Trophoblast cell (in vitro differentiated cells and primary cell): ENCODE measurements at regions not wholly inside any gene's neighbourhood (a gene's known extent, or its start where the extent isn't known, plus 50 kb on each side); places are given as distances from the start of the nearest gene placed in this dataset.

Experiments used
- DNase-seq, 2 donors: peaks; one replicate each; pipeline ENCODE4 v3.0.0-alpha.2; 2016
- H2AFZ ChIP-seq: 2 replicates; pipeline ENCODE4 v1.6.1; 2013; ENCODE audit warnings: low read length, moderate library complexity, mild to moderate bottlenecking; ENCODE audit not compliant: insufficient read depth, poor library complexity
- H2AK5ac ChIP-seq: 2 replicates; pipeline ENCODE4 v1.6.1; 2013; ENCODE audit warnings: mild to moderate bottlenecking, low read length
- H2BK120ac ChIP-seq: 2 replicates; pipeline ENCODE4 v1.6.1; 2013; ENCODE audit warnings: low read length, mild to moderate bottlenecking, moderate library complexity; ENCODE audit not compliant: insufficient read depth, poor library complexity
- H2BK12ac ChIP-seq: 2 replicates; pipeline ENCODE4 v1.6.1; 2013; ENCODE audit warnings: mild to moderate bottlenecking, low read length, moderate library complexity
- H2BK5ac ChIP-seq: 2 replicates; pipeline ENCODE4 v1.6.1; 2013; ENCODE audit warnings: low read length, low read depth, moderate library complexity, mild to moderate bottlenecking; ENCODE audit not compliant: poor library complexity
- H3K14ac ChIP-seq: 2 replicates; pipeline ENCODE4 v1.6.1; 2013; ENCODE audit warnings: mild to moderate bottlenecking, low read length
- H3K18ac ChIP-seq: 2 replicates; pipeline ENCODE4 v1.6.1; 2013; ENCODE audit warnings: mild to moderate bottlenecking, low read length
- H3K23ac ChIP-seq: 2 replicates; pipeline ENCODE4 v1.6.1; 2013; ENCODE audit warnings: low read length
- H3K27ac ChIP-seq: 2 replicates; pipeline ENCODE4 v1.5.1; 2013; ENCODE audit warnings: low read depth, mild to moderate bottlenecking, inconsistent platforms, low read length, moderate library complexity
- H3K27me3 ChIP-seq: 2 replicates; pipeline ENCODE4 v1.6.1; 2013; ENCODE audit warnings: inconsistent platforms, mild to moderate bottlenecking, low read length, moderate library complexity; ENCODE audit not compliant: insufficient read depth
- H3K36me3 ChIP-seq, 2 experiments: 1 replicate in 1 of 2; 2 replicates in 1 of 2; pipeline ENCODE4 v1.6.1; 2013; ENCODE audit warnings: low read length in 2 of 2, mild to moderate bottlenecking in 2 of 2, moderate library complexity in 1 of 2; ENCODE audit not compliant: insufficient read depth in 2 of 2, control insufficient read depth in 1 of 2
- H3K4ac ChIP-seq: 2 replicates; pipeline ENCODE4 v1.6.1; 2013; ENCODE audit warnings: low read depth, mild to moderate bottlenecking, low read length, moderate library complexity
- H3K4me1 ChIP-seq, 2 experiments: 1 replicate in 1 of 2; 2 replicates in 1 of 2; pipeline ENCODE4 v1.6.1; 2013; ENCODE audit warnings: low read length in 2 of 2, mild to moderate bottlenecking in 2 of 2, moderate library complexity in 1 of 2; ENCODE audit not compliant: insufficient read depth in 2 of 2, control insufficient read depth in 1 of 2
- H3K4me2 ChIP-seq: 2 replicates; pipeline ENCODE4 v1.6.1; 2013; ENCODE audit warnings: inconsistent platforms, mild to moderate bottlenecking, low read length, moderate library complexity
- H3K4me3 ChIP-seq: 2 replicates; pipeline ENCODE4 v1.5.1; 2013; ENCODE audit warnings: mild to moderate bottlenecking, low read depth, low read length, inconsistent platforms
- H3K79me1 ChIP-seq: one replicate; pipeline ENCODE4 v1.6.1; 2013; ENCODE audit warnings: low read length
- H3K79me2 ChIP-seq: 2 replicates; pipeline ENCODE4 v1.6.1; 2013; ENCODE audit warnings: low read length, mild to moderate bottlenecking; ENCODE audit not compliant: control insufficient read depth, insufficient read depth, poor library complexity
- H3K9ac ChIP-seq: 2 replicates; pipeline ENCODE4 v1.6.1; 2013; ENCODE audit warnings: mild to moderate bottlenecking, low read length
- H3K9me3 ChIP-seq: 2 replicates; pipeline ENCODE4 v1.6.1; 2013; ENCODE audit warnings: low read depth, mild to moderate bottlenecking, control low read depth, inconsistent platforms, low read length; ENCODE audit not compliant: insufficient read depth
- H4K12ac ChIP-seq: 2 replicates; pipeline ENCODE4 v1.6.1; 2013; ENCODE audit warnings: low read depth, mild to moderate bottlenecking, low read length, moderate library complexity
- H4K8ac ChIP-seq: 2 replicates; pipeline ENCODE4 v1.6.1; 2013; ENCODE audit warnings: low read depth, mild to moderate bottlenecking, low read length, moderate library complexity
- H4K91ac ChIP-seq: one replicate; pipeline ENCODE4 v1.6.1; 2013; ENCODE audit warnings: low read depth, mild to moderate bottlenecking, low read length, moderate library complexity
- WGBS: extraction: QIAGEN DNeasy Blood & Tissue Kit; methylation state at CpG from one replicate; pipeline ENCODE4 v1.1.7; 2013; ENCODE audit warnings: missing lambda C conversion rate; ENCODE audit not compliant: insufficient read length, insufficient coverage; ENCODE audit errors: extremely low coverage; 5-methylcytosine and 5-hydroxymethylcytosine counted together

- Histone ChIP-seq H3K4me1 (no peaks in the 10 kb centered on the region), H3K4ac (no peak overlapping the region), H3K23ac (no peak overlapping the region), H3K9ac (no peak overlapping the region), H2AK5ac (no peak overlapping the region), H3K4me2 (no peak overlapping the region), H3K4me3 (no peak overlapping the region), H3K18ac (no peak overlapping the region), H4K12ac (no peak overlapping the region), H2BK5ac (no peak overlapping the region), H3K36me3 (no peaks in the 10 kb centered on the region), H2BK12ac (no peak overlapping the region), H2AFZ (no peak overlapping the region), H4K91ac (no peak overlapping the region), H3K9me3 (peaks cover 2% of the 10 kb centered on the region), H3K27me3 (no peaks in the 10 kb centered on the region), H3K79me2 (no peaks in the 10 kb centered on the region), H4K8ac (no peak overlapping the region), H3K79me1 (no peaks in the 10 kb centered on the region), H3K14ac (no peak overlapping the region), H3K27ac (no peak overlapping the region), H2BK120ac (no peak overlapping the region)
- no peak for DNase-seq
- no CpG with 5 or more reads among the region's 1 CpG for WGBS
Measured at GRCh38 chr20:24727795-24728194, 221.3 kb upstream of the CST7 start.

GRCh38 chr20:24729896-24730605 lies 219.0 kb upstream of the CST7 start:
- Histone ChIP-seq H3K9ac (no peak overlapping the region), H2BK120ac (no peak overlapping the region), H2BK5ac (no peak overlapping the region), H3K36me3 (no peaks in the 10 kb centered on the region), H3K79me2 (no peaks in the 10 kb centered on the region), H3K27ac (no peak overlapping the region), H4K91ac (no peak overlapping the region), H3K23ac (no peak overlapping the region), H2AK5ac (no peak overlapping the region), H3K18ac (no peak overlapping the region), H3K4me3 (no peak overlapping the region), H3K4me2 (no peak overlapping the region), H3K9me3 (peaks cover 5% of the 10 kb centered on the region), H4K8ac (no peak overlapping the region), H3K14ac (no peak overlapping the region), H3K4ac (no peak overlapping the region), H3K27me3 (no peaks in the 10 kb centered on the region), H4K12ac (no peak overlapping the region), H3K79me1 (no peaks in the 10 kb centered on the region), H3K4me1 (no peaks in the 10 kb centered on the region), H2AFZ (no peak overlapping the region), H2BK12ac (no peak overlapping the region)
- no peak for DNase-seq
- WGBS = no CpG with 5 or more reads among the region's 17 CpGs

- no peaks in the 10 kb centered on the region for H3K79me2 ChIP-seq
- H3K9me3 ChIP-seq = peaks cover 5% of the 10 kb centered on the region
- H3K18ac ChIP-seq = no peak overlapping the region
- no peaks in the 10 kb centered on the region for H3K4me1 ChIP-seq
- H2BK120ac ChIP-seq = no peak overlapping the region
- H2AK5ac ChIP-seq = no peak overlapping the region
- H3K4me3 ChIP-seq = no peak overlapping the region
- no peak overlapping the region for H3K4me2 ChIP-seq
- no peak overlapping the region for H3K27ac ChIP-seq
- no peak for DNase-seq
- no peak overlapping the region for H4K91ac ChIP-seq
- no peaks in the 10 kb centered on the region for H3K36me3 ChIP-seq
- H3K14ac ChIP-seq = no peak overlapping the region
- no peak overlapping the region for H3K9ac ChIP-seq
- H2BK5ac ChIP-seq = no peak overlapping the region
- no peaks in the 10 kb centered on the region for H3K27me3 ChIP-seq
- H2BK12ac ChIP-seq = no peak overlapping the region
- H3K79me1 ChIP-seq = no peaks in the 10 kb centered on the region
- no peak overlapping the region for H3K4ac ChIP-seq
- H3K23ac ChIP-seq = no peak overlapping the region
- no peak overlapping the region for H4K8ac ChIP-seq
- no peak overlapping the region for H4K12ac ChIP-seq
- no peak overlapping the region for H2AFZ ChIP-seq
- WGBS = no CpG with 5 or more reads among the region's 10 CpGs
Measured at GRCh38 chr20:24730750-24731149, 218.3 kb upstream of the CST7 start.

GRCh38 chr20:24731312-24731711 lies 217.8 kb upstream of the CST7 start:
- H3K14ac ChIP-seq = no peak overlapping the region
- H3K27me3 ChIP-seq = no peaks in the 10 kb centered on the region
- no peak overlapping the region for H3K18ac ChIP-seq
- no peaks in the 10 kb centered on the region for H3K36me3 ChIP-seq
- H3K23ac ChIP-seq = no peak overlapping the region
- DNase-seq = no peak
- H2AFZ ChIP-seq = no peak overlapping the region
- no peak overlapping the region for H4K8ac ChIP-seq
- whole genome bisulfite sequencing = no CpG with 5 or more reads among the region's 10 CpGs
- no peaks in the 10 kb centered on the region for H3K4me1 ChIP-seq
- H2BK5ac ChIP-seq = no peak overlapping the region
- H3K27ac ChIP-seq = no peak overlapping the region
- no peak overlapping the region for H3K4ac ChIP-seq
- no peaks in the 10 kb centered on the region for H3K79me1 ChIP-seq
- H2BK120ac ChIP-seq = no peak overlapping the region
- no peaks in the 10 kb centered on the region for H3K79me2 ChIP-seq
- no peak overlapping the region for H4K12ac ChIP-seq
- H2BK12ac ChIP-seq = no peak overlapping the region
- H3K9me3 ChIP-seq = peaks cover 5% of the 10 kb centered on the region
- no peak overlapping the region for H3K4me3 ChIP-seq
- H3K4me2 ChIP-seq = no peak overlapping the region
- no peak overlapping the region for H2AK5ac ChIP-seq
- H3K9ac ChIP-seq = no peak overlapping the region
- H4K91ac ChIP-seq = no peak overlapping the region
